ENCODE measurements at regions not wholly inside any gene's neighbourhood (a gene's known extent, or its start where the extent isn't known, plus 50 kb on each side); places are given as distances from the start of the nearest gene placed in this dataset.

GRCh38 chr18:76547296-76547695, 52.3 kb upstream of the ZNF516 start:
- TF ChIP-seq ZNF274 (IDR thresholded peaks at IDR 0.05; ENCODE audit: low read depth, low read length), result no peak
- no peak for TF ChIP-seq YY1 (IDR thresholded peaks at IDR 0.05; ENCODE audit: insufficient read depth, insufficient read length)
